ENCODE measurements at regions not wholly inside any gene's neighbourhood (a gene's known extent, or its start where the extent isn't known, plus 50 kb on each side); places are given as distances from the start of the nearest gene placed in this dataset.

DNA sequence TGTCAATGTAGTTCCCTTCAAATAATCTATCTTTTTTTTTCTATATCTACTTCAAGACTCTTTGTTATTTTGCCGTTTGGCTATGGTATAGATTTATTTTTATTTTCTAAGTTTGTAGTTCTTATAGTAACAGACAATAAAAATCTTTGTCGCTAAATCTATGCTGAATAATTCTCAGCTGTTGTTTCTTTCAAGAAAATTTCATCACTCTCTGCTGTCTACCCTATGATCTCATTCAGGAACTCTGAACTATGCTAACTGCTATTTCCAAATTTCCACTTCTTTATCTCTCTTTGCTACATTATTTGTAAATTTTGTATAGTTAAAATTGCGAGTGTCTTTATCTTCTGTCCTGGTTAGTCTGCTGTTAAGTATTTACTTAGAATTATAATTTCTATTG, 353.6 kb downstream of the LRFN5 start:
- TF ChIP-seq, protein P1, sequence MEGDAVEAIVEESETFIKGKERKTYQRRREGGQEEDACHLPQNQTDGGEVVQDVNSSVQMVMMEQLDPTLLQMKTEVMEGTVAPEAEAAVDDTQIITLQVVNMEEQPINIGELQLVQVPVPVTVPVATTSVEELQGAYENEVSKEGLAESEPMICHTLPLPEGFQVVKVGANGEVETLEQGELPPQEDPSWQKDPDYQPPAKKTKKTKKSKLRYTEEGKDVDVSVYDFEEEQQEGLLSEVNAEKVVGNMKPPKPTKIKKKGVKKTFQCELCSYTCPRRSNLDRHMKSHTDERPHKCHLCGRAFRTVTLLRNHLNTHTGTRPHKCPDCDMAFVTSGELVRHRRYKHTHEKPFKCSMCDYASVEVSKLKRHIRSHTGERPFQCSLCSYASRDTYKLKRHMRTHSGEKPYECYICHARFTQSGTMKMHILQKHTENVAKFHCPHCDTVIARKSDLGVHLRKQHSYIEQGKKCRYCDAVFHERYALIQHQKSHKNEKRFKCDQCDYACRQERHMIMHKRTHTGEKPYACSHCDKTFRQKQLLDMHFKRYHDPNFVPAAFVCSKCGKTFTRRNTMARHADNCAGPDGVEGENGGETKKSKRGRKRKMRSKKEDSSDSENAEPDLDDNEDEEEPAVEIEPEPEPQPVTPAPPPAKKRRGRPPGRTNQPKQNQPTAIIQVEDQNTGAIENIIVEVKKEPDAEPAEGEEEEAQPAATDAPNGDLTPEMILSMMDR (conservative IDR thresholded peaks at IDR 0.05) = no peak
- TF ChIP-seq ZFX (IDR thresholded peaks at IDR 0.05) = no peak
